GM23338 (cell line): ENCODE measurements at regions not wholly inside any gene's neighbourhood (a gene's known extent, or its start where the extent isn't known, plus 50 kb on each side); places are given as distances from the start of the nearest gene placed in this dataset.

Experiments
- ATAC-seq: fragments of 200-7000 bp; cut with Tn5 transposase; 3 replicates; pipeline ENCODE4 v1.9.1; 2020
- DNase-seq: peaks from one replicate; pipeline ENCODE4 v3.0.0-alpha.2; 2015; ENCODE audit warnings: low spot score
- H2AFZ ChIP-seq: fragments of 200-600 bp; sonication (generic); 2 replicates; pipeline ENCODE4 v1.8.0; 2016; ENCODE audit warnings: antibody characterized with exemption, mild to moderate bottlenecking, moderate library complexity
- H3F3A ChIP-seq: fragments of 200-600 bp; sonication (generic); replicated peaks from 2 replicates; pipeline ENCODE4 v1.8.0; 2017; ENCODE audit warnings: antibody characterized with exemption, mixed run types, low read depth
- H3K27ac ChIP-seq: fragments of 200-600 bp; sonication (generic); 2 replicates; pipeline ENCODE4 v1.6.1; 2016; ENCODE audit warnings: low read depth
- H3K27me3 ChIP-seq: fragments of 200-600 bp; sonication (generic); 2 replicates; pipeline ENCODE4 v1.8.0; 2016; ENCODE audit warnings: mild to moderate bottlenecking, mixed run types, moderate library complexity; ENCODE audit not compliant: insufficient read depth
- H3K36me3 ChIP-seq: fragments of 200-600 bp; sonication (generic); 2 replicates; pipeline ENCODE4 v1.8.0; 2016; ENCODE audit warnings: mild to moderate bottlenecking; ENCODE audit not compliant: insufficient read depth
- H3K4me1 ChIP-seq: fragments of 200-600 bp; sonication (generic); 2 replicates; pipeline ENCODE4 v1.8.0; 2016; ENCODE audit warnings: mild to moderate bottlenecking, moderate library complexity; ENCODE audit not compliant: insufficient read depth
- H3K4me2 ChIP-seq: fragments of 200-600 bp; sonication (generic); 2 replicates; pipeline ENCODE4 v1.7.1; 2017; ENCODE audit warnings: mixed run types
- H3K4me3 ChIP-seq: fragments of 200-600 bp; sonication (generic); 2 replicates; pipeline ENCODE4 v1.6.1; 2016; ENCODE audit warnings: mixed run types
- H3K79me2 ChIP-seq: fragments of 200-600 bp; sonication (generic); replicated peaks from 2 replicates; pipeline ENCODE4 v1.8.0; 2017; ENCODE audit warnings: mild to moderate bottlenecking; ENCODE audit not compliant: insufficient read depth
- H3K9me2 ChIP-seq: fragments of 200-600 bp; sonication (generic); 2 replicates; pipeline ENCODE4 v1.8.0; 2017; ENCODE audit not compliant: insufficient read depth
- H4K20me1 ChIP-seq: fragments of 200-600 bp; sonication (generic); replicated peaks from 2 replicates; pipeline ENCODE4 v1.8.0; 2017; ENCODE audit warnings: mild to moderate bottlenecking; ENCODE audit not compliant: insufficient read depth
- H3K27ac Mint-ChIP-seq: 2 replicates; pipeline ENCODE4 v1.8.0; 2020; ENCODE audit warnings: inconsistent platforms, mild to moderate bottlenecking, moderate library complexity, mixed read lengths
- H3K27me3 Mint-ChIP-seq: 3 replicates; pipeline ENCODE4 v1.8.0; 2022; ENCODE audit warnings: low read depth, mild to moderate bottlenecking, moderate library complexity, mixed read lengths, inconsistent platforms; ENCODE audit not compliant: insufficient read depth, poor library complexity
- H3K36me3 Mint-ChIP-seq: 3 replicates; pipeline ENCODE4 v1.8.0; 2021; ENCODE audit warnings: low read depth, mild to moderate bottlenecking, inconsistent platforms, moderate library complexity, mixed read lengths
- H3K4me1 Mint-ChIP-seq: 3 replicates; pipeline ENCODE4 v1.8.0; 2020; ENCODE audit warnings: mild to moderate bottlenecking, inconsistent platforms, mixed read lengths
- H3K4me3 Mint-ChIP-seq: 3 replicates; pipeline ENCODE4 v1.8.0; 2021; ENCODE audit warnings: moderate library complexity, mild to moderate bottlenecking, inconsistent platforms, mixed read lengths
- H3K9me3 Mint-ChIP-seq: 3 replicates; pipeline ENCODE4 v1.8.0; 2020; ENCODE audit warnings: moderate library complexity, mild to moderate bottlenecking, inconsistent platforms, mixed read lengths
- JUNB ChIP-seq: IDR thresholded peaks from one replicate; pipeline ENCODE4 v1.6.1; 2016; ENCODE audit warnings: antibody characterized with exemption; ENCODE audit not compliant: unreplicated experiment
- NANOG ChIP-seq: IDR thresholded peaks from 2 replicates; pipeline ENCODE4 v1.6.1; 2016; ENCODE audit warnings: antibody characterized with exemption, borderline replicate concordance
- STAT1 ChIP-seq: IDR thresholded peaks from one replicate; pipeline ENCODE4 v1.6.1; 2016; ENCODE audit warnings: antibody characterized with exemption; ENCODE audit not compliant: unreplicated experiment
- TF ChIP-seq, protein P1 (sequence below): IDR thresholded peaks from one replicate; pipeline ENCODE4 v1.6.1; 2018; ENCODE audit warnings: antibody characterized with exemption; ENCODE audit not compliant: unreplicated experiment
- TF ChIP-seq, protein P2 (sequence below), 2 experiments: fragments of 200-600 bp in 1 of 2; sonication (generic) in 1 of 2; conservative IDR thresholded peaks; 2 replicates each; pipeline versions ENCODE4 v1.5.1 to v1.6.1; 2016 to 2017; ENCODE audit warnings: antibody characterized with exemption in 2 of 2, low read depth in 2 of 2, mild to moderate bottlenecking in 2 of 2, moderate library complexity in 1 of 2
- TF ChIP-seq, protein P3 (sequence below): fragments of 250-450 bp; sonication (Bioruptor Pico); IDR thresholded peaks from 2 replicates; pipeline ENCODE4 v1.5.0; 2020; ENCODE audit warnings: mild to moderate bottlenecking, moderate library complexity

DNA sequence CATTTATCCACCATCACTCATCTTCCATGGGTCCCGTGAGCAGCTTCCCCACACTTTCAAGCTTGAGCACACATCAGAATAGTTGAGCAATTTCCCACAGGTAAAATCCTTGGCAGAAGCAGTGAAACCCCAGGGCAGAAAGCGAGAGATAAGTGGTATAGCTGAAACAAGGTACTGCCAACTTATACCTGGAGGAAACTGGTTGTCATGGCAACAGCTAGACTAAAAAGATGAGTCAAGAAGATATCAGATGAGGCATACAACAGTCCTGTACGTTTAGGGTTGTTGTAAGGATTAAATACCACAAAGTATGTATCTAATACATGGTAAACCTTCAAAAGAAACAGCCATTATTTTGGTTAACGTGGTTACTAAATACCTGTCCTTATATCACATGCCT lies 66.9 kb upstream of the PHOX2B start:
- no peak overlapping the region for H3K27ac Mint-ChIP-seq
- no peaks in the 10 kb centered on the region; the same call in 2 of the 3 replicates for H3K9me3 Mint-ChIP-seq

More for the DNA sequence above, 66.9 kb upstream of the PHOX2B start:
- no peak overlapping the region for H3K4me3 ChIP-seq
- H3K9me2 ChIP-seq: peaks cover 9% of the 10 kb centered on the region; the same call in 1 of the 2 replicates
- H3K4me3 Mint-ChIP-seq: no peak overlapping the region
- no peak overlapping the region for H3K4me2 ChIP-seq
- no peaks in the 10 kb centered on the region for H3K79me2 ChIP-seq
- H3K27me3 Mint-ChIP-seq: peaks cover 3% of the 10 kb centered on the region
- H3F3A ChIP-seq: no peaks in the 10 kb centered on the region
- no peaks in the 10 kb centered on the region; the same call in 2 of the 3 replicates for H3K36me3 Mint-ChIP-seq
- H2AFZ ChIP-seq: no peak overlapping the region
- ATAC-seq (no peak), DNase-seq (no peak)
- H3K27me3 ChIP-seq: no peaks in the 10 kb centered on the region
- H3K36me3 ChIP-seq: no peaks in the 10 kb centered on the region
- TF ChIP-seq, protein P1, sequence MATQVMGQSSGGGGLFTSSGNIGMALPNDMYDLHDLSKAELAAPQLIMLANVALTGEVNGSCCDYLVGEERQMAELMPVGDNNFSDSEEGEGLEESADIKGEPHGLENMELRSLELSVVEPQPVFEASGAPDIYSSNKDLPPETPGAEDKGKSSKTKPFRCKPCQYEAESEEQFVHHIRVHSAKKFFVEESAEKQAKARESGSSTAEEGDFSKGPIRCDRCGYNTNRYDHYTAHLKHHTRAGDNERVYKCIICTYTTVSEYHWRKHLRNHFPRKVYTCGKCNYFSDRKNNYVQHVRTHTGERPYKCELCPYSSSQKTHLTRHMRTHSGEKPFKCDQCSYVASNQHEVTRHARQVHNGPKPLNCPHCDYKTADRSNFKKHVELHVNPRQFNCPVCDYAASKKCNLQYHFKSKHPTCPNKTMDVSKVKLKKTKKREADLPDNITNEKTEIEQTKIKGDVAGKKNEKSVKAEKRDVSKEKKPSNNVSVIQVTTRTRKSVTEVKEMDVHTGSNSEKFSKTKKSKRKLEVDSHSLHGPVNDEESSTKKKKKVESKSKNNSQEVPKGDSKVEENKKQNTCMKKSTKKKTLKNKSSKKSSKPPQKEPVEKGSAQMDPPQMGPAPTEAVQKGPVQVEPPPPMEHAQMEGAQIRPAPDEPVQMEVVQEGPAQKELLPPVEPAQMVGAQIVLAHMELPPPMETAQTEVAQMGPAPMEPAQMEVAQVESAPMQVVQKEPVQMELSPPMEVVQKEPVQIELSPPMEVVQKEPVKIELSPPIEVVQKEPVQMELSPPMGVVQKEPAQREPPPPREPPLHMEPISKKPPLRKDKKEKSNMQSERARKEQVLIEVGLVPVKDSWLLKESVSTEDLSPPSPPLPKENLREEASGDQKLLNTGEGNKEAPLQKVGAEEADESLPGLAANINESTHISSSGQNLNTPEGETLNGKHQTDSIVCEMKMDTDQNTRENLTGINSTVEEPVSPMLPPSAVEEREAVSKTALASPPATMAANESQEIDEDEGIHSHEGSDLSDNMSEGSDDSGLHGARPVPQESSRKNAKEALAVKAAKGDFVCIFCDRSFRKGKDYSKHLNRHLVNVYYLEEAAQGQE: no peak
- TF ChIP-seq STAT1 (no peak), JUNB (no peak), NANOG (no peak)
- TF ChIP-seq, protein P2, sequence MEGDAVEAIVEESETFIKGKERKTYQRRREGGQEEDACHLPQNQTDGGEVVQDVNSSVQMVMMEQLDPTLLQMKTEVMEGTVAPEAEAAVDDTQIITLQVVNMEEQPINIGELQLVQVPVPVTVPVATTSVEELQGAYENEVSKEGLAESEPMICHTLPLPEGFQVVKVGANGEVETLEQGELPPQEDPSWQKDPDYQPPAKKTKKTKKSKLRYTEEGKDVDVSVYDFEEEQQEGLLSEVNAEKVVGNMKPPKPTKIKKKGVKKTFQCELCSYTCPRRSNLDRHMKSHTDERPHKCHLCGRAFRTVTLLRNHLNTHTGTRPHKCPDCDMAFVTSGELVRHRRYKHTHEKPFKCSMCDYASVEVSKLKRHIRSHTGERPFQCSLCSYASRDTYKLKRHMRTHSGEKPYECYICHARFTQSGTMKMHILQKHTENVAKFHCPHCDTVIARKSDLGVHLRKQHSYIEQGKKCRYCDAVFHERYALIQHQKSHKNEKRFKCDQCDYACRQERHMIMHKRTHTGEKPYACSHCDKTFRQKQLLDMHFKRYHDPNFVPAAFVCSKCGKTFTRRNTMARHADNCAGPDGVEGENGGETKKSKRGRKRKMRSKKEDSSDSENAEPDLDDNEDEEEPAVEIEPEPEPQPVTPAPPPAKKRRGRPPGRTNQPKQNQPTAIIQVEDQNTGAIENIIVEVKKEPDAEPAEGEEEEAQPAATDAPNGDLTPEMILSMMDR (conservative IDR thresholded peaks at IDR 0.05; ENCODE audit: low read depth in 2 of 2): no peak
- TF ChIP-seq, protein P3, sequence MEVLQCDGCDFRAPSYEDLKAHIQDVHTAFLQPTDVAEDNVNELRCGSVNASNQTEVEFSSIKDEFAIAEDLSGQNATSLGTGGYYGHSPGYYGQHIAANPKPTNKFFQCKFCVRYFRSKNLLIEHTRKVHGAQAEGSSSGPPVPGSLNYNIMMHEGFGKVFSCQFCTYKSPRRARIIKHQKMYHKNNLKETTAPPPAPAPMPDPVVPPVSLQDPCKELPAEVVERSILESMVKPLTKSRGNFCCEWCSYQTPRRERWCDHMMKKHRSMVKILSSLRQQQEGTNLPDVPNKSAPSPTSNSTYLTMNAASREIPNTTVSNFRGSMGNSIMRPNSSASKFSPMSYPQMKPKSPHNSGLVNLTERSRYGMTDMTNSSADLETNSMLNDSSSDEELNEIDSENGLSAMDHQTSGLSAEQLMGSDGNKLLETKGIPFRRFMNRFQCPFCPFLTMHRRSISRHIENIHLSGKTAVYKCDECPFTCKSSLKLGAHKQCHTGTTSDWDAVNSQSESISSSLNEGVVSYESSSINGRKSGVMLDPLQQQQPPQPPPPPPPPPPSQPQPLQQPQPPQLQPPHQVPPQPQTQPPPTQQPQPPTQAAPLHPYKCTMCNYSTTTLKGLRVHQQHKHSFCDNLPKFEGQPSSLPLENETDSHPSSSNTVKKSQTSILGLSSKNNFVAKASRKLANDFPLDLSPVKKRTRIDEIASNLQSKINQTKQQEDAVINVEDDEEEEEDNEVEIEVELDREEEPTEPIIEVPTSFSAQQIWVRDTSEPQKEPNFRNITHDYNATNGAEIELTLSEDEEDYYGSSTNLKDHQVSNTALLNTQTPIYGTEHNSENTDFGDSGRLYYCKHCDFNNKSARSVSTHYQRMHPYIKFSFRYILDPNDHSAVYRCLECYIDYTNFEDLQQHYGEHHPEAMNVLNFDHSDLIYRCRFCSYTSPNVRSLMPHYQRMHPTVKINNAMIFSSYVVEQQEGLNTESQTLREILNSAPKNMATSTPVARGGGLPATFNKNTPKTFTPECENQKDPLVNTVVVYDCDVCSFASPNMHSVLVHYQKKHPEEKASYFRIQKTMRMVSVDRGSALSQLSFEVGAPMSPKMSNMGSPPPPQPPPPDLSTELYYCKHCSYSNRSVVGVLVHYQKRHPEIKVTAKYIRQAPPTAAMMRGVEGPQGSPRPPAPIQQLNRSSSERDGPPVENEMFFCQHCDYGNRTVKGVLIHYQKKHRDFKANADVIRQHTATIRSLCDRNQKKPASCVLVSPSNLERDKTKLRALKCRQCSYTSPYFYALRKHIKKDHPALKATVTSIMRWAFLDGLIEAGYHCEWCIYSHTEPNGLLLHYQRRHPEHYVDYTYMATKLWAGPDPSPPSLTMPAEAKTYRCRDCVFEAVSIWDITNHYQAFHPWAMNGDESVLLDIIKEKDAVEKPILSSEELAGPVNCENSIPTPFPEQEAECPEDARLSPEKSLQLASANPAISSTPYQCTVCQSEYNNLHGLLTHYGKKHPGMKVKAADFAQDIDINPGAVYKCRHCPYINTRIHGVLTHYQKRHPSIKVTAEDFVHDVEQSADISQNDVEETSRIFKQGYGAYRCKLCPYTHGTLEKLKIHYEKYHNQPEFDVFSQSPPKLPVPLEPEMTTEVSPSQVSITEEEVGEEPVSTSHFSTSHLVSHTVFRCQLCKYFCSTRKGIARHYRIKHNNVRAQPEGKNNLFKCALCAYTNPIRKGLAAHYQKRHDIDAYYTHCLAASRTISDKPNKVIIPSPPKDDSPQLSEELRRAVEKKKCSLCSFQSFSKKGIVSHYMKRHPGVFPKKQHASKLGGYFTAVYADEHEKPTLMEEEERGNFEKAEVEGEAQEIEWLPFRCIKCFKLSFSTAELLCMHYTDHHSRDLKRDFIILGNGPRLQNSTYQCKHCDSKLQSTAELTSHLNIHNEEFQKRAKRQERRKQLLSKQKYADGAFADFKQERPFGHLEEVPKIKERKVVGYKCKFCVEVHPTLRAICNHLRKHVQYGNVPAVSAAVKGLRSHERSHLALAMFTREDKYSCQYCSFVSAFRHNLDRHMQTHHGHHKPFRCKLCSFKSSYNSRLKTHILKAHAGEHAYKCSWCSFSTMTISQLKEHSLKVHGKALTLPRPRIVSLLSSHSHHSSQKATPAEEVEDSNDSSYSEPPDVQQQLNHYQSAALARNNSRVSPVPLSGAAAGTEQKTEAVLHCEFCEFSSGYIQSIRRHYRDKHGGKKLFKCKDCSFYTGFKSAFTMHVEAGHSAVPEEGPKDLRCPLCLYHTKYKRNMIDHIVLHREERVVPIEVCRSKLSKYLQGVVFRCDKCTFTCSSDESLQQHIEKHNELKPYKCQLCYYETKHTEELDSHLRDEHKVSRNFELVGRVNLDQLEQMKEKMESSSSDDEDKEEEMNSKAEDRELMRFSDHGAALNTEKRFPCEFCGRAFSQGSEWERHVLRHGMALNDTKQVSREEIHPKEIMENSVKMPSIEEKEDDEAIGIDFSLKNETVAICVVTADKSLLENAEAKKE (CRISPR knock-in tag): no peak
- H3K4me1 Mint-ChIP-seq: no peaks in the 10 kb centered on the region
- no peaks in the 10 kb centered on the region for H3K4me1 ChIP-seq
- H4K20me1 ChIP-seq: no peaks in the 10 kb centered on the region
- H3K27ac ChIP-seq: no peak overlapping the region
